HuH-7 (cell line): ENCODE measurements at regions not wholly inside any gene's neighbourhood (a gene's known extent, or its start where the extent isn't known, plus 50 kb on each side); places are given as distances from the start of the nearest gene placed in this dataset.
A peak's percentile ranks its signal among the peaks of the same experiment; 100 is the strongest.
"Not testable (repeated sequence)": the region's sequence is repeated elsewhere in the genome, so short reads cannot be mapped to it uniquely, and the experiment has no call there.

Experiments used
- DNase-seq: peaks from one replicate; pipeline ENCODE4 v3.0.0; 2011; ENCODE audit warnings: low spot score

- DNase-seq: no peak
Measured at GRCh38 chr3:124137216-124137615, 145.3 kb upstream of the ROPN1 start.

- no peak for DNase-seq
Measured at GRCh38 chr3:124138148-124138547, 146.2 kb upstream of the ROPN1 start.

- no peak for DNase-seq
Measured at GRCh38 chr3:124140746-124141145, 148.8 kb upstream of the ROPN1 start.

GRCh38 chr3:124142389-124142970 is 150.6 kb upstream of the ROPN1 start:
- DNase-seq: no peak

GRCh38 chr3:124143047-124143446 is 151.1 kb upstream of the ROPN1 start:
- DNase-seq: no peak

- no peak for DNase-seq
Measured at GRCh38 chr3:124144035-124144814, 152.3 kb upstream of the ROPN1 start.

- no peak for DNase-seq
Measured at GRCh38 chr3:124147429-124147828, 155.5 kb upstream of the ROPN1 start.

- DNase-seq: no peak
Measured at GRCh38 chr3:124147946-124148345, 156.0 kb upstream of the ROPN1 start.

GRCh38 chr3:124149081-124149480 is 157.2 kb upstream of the ROPN1 start:
- DNase-seq: no peak

GRCh38 chr3:124149771-124150170 is 157.8 kb upstream of the ROPN1 start:
- no peak for DNase-seq

GRCh38 chr3:124152891-124153290 is 161.0 kb upstream of the ROPN1 start:
- DNase-seq: not testable (repeated sequence)

- no peak for DNase-seq
Measured at GRCh38 chr3:124156866-124157712, 165.2 kb upstream of the ROPN1 start.

GRCh38 chr3:124157748-124158147 is 165.8 kb upstream of the ROPN1 start:
- no peak for DNase-seq

- no peak for DNase-seq
Measured at GRCh38 chr3:124158168-124158881, 166.4 kb upstream of the ROPN1 start.

GRCh38 chr3:124161448-124161847 is 169.5 kb upstream of the ROPN1 start:
- no peak for DNase-seq

GRCh38 chr3:124163689-124164088 is 171.8 kb upstream of the ROPN1 start:
- peak; percentile 52 for DNase-seq

- no peak for DNase-seq
Measured at GRCh38 chr3:124168271-124168670, 176.3 kb upstream of the ROPN1 start.

- DNase-seq: no peak
Measured at GRCh38 chr3:124172283-124172682, 180.4 kb upstream of the ROPN1 start.

- DNase-seq: no peak
Measured at GRCh38 chr3:124172816-124173215, 180.9 kb upstream of the ROPN1 start.

GRCh38 chr3:124174476-124174875 is 182.6 kb upstream of the ROPN1 start:
- DNase-seq: no peak

GRCh38 chr3:124174910-124175874 is 183.3 kb upstream of the ROPN1 start:
- DNase-seq: no peak
